SK-N-MC (cell line): ENCODE measurements at regions not wholly inside any gene's neighbourhood (a gene's known extent, or its start where the extent isn't known, plus 50 kb on each side); places are given as distances from the start of the nearest gene placed in this dataset.

Source experiments
- EZH2 ChIP-seq: fragments of 200-600 bp; sonication (generic); IDR thresholded peaks from one replicate; pipeline ENCODE4 v1.6.1; 2017; ENCODE audit warnings: antibody characterized with exemption
- FOXP2 ChIP-seq: optimal IDR thresholded peaks from 2 replicates; pipeline ENCODE3; 2011; ENCODE audit warnings: mild to moderate bottlenecking, moderate library complexity; ENCODE audit not compliant: insufficient read depth; ENCODE audit errors: extremely low read length, control extremely low read depth
- POLR2AphosphoS5 ChIP-seq: IDR thresholded peaks from 2 replicates; pipeline ENCODE4 v1.6.1; 2012; ENCODE audit warnings: mild to moderate bottlenecking, low read depth, low read length, borderline replicate concordance

DNA sequence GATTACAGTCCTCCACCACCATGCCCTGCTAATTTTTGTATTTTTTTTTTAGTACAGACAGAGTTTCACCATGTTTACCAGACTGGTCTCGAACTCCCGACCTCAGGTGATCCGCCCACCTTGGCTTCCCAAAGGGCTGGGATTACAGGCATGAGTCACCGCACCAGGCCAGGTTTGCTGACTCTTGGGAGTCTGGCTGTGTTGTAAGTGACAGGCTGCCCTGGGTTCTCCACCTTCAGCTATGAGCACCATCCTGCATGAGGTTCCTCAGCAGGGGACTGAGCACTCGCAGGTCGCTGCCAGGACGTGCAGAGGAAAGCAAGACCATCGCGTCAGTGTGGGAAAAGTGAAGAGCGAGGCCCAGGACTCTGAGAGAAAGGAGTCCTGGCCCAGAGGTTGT, 112.6 kb upstream of the NDUFV2 start:
- TF ChIP-seq POLR2AphosphoS5 (no peak), EZH2 (no peak), FOXP2 (no peak)
